Ecto neural progenitor cell (in vitro differentiated cells): ENCODE measurements at regions not wholly inside any gene's neighbourhood (a gene's known extent, or its start where the extent isn't known, plus 50 kb on each side); places are given as distances from the start of the nearest gene placed in this dataset.

Experiments used
- DNase-seq: peaks from one replicate; pipeline ENCODE4 v3.0.0-alpha.2; 2018; ENCODE audit warnings: low spot score

DNA sequence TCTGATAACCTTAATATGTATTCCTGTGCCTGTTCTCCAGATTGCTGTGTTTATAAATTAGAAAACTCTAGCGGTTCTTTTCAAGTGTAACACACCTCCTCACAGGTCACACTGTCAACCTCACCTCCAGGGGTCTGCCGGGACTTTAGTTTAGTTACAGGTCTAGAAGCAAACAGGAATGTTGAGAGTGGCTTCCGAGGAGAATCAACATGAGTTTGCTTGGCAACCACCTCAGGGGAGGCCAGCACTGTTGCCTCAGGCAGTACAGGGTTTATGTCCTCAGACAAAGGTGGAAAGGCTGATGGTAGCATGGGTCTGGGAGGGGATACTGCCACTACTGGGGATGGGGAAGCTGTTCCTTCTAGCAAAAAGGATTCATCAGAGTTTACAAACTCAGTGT is 438.0 kb downstream of the DTHD1 start:
- DNase-seq, result no peak

DNA sequence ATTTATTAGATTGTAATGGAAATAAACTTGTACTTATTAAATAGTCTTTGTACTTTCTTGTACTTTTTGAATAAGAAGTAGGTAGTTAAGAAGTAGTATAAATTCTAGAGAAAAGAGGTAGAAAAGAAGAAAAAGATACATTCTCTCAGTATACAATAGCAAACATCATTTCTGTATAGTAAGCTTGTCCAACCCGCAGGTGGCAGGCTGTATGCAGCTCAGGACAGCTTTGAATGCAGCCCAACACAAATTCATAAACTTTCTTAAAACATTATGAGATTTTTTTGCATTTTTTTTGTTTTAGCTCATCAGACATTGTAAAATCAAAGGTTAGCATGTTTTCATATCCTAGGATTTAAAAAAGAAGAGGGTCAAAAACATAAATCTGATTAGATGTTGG is 441.6 kb downstream of the DTHD1 start:
- no peak for DNase-seq

DNA sequence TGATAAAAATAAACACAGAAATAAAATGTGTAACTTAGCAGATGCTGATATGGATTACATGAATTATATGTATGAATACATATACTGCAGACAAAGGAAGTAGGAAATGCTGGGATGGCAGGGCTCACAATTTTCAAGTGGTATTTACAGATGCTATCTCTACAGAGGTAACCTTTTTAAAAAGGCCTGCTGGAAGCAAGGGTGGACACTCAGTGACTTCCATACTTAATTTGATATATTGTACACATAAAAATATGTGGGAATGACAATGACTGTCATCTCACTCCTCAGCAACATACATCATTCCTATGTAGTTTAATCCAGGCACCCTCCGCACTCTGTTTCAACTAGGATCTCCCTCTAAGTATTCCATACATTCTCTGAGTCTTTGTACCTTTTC is 452.9 kb downstream of the DTHD1 start:
- DNase-seq, result no peak

DNA sequence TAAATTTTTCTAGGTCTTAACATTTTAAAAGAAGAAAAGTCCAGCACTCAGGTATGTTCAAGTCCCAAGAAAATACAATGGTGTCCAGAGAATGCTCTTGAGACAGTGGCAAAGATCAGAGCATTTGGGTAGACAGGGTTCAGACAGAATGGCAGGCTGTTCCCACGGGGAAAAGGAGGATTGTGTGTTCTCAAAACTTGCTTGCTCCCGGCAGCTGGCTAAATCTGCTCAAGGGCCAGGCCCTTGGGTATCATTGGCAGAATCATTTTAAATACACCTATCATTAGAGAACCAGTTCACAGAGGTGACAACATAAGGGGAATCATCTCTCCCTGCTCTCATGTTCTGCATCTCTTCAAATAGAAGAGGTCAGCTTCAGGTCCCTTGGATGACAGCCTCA is 456.3 kb downstream of the DTHD1 start:
- DNase-seq, result no peak

DNA sequence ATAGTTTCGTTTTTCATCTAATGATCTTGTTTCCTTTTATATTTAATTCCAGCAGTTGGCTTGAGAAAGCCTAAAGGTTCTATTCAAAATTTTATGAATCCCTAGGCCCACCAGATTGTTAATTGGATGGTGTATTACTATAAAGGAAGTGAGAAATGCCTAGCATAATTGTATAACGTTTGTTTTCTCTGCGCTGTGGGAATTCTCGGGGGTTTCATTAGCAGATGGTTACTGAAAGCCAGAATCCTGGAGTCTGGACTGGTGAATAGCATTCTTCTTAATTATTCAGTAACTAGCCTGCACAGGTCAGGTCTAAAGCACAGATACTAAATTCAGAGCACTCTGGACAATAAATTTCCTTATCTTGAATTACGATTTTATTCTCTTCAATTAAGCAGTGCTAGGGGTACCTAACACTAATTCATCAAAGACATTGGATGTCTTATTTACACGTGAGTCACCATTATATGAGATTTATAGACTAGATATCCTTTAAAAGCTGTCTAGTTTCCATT is 459.4 kb downstream of the DTHD1 start:
- no peak for DNase-seq

DNA sequence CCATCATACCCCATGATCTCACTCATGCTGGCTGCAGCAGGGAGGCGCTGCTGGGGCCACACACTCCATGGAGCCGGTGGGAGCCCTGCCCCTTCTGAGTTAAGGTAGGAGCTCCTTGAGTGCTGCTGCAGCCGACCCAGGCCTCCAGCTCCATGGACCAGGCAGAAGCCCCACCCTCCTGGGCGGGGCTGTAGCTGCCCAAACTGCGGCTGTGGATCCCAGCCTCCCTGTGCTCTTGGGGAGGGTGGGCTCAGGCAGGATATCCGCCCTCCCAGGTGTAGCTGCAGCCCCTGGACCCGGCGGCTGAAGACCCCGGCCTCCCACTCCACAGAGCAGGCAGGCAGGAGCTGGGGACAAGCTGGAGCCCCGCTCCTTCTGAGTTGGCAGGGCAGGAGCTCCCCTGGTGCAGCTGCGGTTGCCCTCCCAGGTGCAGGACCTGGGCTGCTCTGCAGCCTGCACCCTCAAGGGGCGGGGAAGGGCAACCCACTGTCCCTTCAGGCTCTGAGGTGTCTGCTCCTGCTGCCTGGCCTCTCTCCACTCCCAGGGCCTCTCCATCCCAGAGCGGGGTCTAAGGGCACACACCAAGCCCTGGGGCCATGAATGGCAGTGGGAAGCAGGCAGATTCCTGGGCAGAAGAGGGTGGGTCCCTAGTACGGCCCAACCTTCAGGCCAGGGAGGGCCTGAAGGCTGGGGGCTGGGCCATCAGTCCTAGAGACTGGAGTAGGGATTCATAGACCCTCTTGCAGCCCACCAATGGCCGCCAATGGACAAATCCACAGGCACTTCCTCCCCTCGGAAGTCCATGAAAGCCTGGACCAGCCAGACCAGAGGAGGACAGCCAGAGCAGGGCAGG is 466.1 kb downstream of the DTHD1 start:
- no peak for DNase-seq

DNA sequence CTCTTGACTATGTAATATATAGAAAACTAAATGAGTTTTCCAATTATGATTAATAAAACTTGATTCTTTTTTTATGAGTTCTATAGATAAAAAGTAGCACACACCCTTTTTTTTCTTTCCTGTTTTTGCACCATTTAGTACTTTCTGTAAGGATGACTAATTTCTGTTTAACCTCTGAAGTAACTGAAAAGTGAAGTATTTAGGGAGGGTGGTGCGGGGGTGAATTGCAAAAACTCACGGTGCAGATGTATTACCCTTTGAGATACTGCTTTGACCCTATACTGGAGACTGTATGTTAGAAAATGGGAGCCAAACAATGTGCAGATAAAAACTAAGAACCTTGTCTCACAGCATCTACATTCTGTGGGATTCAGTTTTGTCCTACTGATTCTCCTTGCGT is 471.6 kb downstream of the DTHD1 start:
- DNase-seq, result no peak

DNA sequence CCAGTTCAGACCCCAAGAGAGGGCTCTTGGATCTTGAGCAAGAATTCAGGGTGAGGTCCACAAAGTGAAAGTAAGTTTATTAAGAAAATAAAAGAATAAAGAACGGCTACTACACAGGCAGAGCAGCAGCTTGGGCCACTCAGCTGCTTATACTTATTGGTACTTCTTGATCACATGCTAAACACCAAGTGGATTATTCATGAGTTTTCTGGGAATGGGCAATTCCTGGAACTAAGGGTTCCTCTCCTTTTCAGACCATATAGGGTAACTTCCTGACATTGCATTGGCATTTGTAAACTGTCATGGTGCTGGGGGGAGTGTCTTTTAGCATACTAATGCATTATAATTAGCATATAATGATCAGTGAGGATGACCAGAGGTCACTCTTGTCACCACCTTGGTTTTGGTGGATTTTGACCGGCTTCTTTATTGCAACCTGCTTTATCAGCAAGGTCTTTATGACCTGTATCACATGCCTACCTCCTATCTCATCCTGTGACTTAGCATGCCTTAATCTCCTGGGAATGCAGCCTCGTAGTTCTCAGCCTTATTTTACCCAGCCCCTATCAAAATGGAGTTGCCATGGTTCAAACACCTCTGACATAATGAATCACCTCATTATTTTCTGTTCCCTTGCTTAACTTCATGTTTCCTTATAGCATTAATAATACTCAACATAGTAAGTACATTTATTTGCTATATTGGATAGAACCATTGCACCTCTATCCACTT is 476.3 kb downstream of the DTHD1 start:
- DNase-seq, result no peak

DNA sequence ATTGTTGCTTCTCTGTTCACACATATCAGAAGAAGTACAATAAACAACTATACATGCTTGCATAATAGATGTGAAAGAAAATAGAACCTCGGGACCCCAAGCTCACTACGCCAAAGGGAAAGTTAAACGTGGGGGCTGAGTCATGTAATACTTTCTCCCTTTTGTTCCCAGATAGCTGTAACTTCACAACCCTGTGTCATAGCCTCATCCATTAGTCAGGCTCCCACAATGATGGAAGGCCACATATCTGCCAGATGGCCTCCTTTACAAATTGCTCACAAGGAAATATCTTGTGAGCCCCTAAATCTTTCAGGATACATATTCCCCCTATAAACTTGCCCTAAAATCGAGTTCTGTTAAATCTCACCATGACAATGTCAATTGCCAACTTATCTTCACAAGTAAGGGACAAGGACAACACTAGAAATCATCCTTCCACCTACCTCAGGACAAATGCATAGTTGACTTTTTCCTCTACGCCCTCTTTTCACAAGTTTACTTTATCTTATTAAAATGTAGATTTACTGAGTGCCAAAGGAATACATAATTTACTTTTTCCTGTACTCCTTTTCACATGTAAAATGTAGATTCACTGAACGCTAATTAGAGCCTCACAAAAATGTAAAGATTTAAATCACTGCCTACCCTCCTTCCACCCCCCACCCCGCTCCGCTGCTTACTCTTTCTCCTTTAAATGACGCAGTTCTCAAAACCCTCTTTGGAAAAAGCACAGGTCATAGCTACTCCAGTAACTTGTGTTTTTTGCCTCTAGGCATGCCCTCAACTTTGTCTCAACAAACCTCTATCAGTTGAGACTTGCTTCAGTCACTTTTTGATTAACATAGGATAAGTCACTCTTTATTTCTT is 477.1 kb downstream of the DTHD1 start:
- no peak for DNase-seq

DNA sequence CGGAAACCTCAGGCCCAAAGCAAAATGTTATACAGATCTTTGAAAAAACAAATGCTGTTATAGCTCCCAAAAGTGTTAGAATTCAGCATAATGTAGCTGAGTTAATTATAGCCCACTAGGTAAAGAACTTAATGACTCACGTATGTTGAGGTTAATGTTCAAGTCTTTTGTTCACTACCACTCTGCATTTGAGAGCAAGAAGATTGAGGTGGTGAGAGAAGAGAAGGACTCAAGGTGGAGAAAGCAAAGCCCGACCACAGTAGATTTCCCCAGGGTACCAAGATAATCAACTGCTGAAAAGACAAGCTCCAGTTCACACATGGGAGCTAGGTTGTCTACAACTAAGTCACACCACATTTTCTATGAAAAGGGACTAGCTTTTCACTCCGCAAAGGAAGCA is 480.2 kb downstream of the DTHD1 start:
- no peak for DNase-seq

DNA sequence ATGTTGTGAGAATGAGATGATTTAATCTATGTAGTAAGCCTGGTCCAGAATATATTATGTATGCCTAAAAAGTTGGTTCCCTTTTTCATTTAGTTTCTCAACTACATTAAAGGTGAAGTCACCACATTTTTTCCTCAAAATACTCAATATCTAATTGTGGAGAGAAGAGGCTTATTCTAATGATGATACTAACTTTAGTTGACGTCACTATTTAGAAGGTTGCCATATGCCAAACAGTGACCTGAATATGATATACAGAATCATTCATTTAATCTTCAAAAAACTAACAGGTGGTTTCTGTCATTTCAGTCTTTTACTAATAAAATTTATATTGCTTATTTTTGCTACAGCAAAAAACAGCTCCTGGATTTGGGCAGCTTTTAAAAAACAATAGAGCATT is 480.7 kb upstream of the NWD2 start:
- DNase-seq, result no peak

DNA sequence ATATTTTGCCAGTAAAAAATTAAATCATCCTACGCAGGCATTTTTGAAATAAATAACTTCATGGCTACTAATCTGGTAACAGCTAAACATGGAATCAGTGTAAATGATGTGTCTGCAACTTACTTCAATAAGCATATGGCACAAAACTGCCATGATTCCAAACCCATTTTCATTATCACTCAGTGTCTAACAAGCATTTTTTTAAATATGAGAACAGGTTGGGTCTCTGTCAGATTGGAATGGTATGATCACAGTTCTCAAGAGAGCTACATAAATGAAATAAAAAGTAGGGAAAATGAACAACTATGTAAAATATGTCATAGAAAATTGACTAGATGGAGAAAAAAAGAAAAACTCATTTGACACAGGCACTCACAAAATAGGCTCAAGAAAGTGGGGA is 476.9 kb upstream of the NWD2 start:
- DNase-seq, result no peak

DNA sequence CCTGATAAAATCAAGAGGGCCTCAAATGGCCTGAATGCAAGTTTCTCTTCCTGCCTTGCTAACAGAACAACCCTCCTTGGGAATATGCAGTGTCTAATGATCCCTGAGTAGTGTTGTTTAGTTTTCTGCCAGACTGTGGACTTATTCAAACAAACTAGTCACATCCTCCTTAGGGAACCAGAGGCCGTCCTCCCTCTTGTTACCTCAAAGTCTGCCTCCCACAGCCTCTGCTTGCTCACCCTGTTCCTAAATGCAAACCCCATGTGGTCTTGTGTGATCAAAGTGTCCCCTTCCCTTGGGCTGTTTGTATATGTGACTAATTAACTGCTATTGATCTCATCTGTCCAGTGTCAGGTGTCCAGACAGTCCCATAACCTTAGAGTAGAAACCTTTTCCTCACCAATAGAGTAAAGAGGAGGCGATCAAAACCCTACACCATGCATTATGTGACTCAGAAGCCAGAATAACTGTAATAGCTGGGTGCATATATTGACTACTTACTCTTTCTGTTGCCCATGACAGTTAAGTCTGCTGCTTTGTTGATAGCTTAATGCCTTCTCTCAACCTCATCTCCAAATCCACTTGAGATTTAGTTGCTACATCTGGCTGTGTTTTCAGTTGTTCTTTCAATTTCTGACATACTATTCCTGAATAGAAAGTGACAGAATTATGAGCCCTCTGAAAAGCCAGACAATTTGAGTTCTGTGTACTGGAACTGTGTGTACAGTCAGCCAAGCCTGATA is 473.0 kb upstream of the NWD2 start:
- no peak for DNase-seq

DNA sequence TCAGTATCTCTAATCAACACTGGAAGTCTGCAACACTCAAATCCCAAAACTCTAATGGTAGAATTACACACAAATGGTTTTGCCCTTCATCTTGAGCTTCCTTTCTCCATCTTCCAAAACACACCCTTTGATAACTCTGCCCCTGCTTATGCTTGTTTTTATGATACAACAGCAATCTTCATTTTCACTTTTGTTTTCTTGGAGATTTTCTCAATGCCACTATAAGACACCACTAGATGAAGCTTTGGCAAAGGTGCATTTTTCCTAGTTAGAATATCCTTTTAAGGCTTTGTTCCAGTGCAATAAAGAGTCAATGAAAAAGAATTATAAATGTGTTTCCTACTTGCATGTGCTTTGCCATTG is 472.4 kb upstream of the NWD2 start:
- no peak for DNase-seq

DNA sequence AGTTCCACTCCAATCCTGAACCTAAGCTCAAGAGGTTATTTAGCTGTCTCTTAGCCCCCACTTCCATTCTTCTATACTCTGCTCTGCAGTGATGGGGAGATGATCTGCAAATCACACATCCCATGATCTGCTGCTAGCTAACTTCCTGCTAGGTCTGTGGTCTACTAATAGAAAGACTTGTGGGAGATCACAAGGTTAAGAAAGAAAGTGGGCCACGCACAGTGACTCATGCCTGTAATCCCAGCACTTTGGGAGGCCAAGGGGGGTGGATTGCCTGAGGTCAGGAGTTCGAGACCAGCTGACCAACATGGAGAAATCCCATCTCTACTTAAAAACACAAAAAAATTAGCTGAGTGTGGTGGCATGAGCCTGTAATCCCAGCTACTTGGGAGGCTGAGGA is 471.1 kb upstream of the NWD2 start:
- no peak for DNase-seq

DNA sequence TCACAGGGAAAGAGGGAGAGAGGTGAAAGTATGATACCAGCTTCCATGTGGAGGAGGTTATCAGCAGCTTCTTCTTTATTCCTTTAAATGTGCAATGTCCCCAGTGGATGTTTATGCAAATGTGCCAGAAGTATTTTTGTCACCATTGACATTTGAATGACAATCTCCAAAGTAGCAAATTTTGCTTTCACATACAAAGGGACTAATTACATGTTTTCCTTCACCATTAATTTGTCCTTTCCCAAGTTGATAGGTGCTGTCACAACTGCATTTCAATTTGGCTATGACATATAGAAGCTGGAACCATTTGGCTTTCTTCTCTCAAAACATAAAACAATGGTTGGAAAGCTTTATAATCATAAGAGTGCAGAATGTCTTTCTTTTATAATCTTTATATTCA is 469.0 kb upstream of the NWD2 start:
- no peak for DNase-seq

DNA sequence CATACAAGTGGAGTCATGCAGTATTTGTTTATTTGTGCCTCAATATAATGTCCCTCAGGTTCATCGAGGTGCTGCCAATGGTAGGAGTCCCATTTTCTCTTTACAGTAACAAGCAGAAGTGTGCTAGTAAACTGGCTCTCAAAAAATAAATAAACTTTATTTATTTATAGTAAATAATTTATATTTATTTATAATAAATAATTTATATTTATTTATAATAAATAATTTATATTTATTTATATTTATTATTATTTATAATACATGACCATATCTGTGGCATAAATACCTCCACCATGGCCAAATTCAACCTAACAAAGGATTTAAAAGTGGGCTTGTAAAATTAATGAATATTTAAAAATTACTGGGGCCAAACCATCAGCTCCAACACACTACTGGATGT is 464.9 kb upstream of the NWD2 start:
- DNase-seq, result no peak

DNA sequence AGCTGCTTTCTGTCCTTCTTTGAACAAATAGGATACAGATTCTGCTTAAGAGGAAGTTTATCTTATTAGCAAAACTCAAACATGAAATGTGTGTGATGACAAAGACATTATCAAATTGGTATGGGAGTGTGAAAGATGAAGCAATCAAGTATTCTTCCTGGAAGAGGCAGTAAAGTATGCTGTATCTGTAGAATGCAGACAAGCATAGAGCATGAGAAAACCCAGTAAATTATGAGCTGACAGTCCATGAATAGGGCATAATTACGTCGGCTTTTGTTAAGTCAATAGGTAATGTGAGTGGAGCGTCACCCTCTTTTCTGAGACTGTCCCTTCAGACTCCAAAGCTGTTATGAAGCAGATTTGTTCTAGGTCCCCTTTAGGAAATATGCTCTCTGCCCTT is 458.6 kb upstream of the NWD2 start:
- no peak for DNase-seq

DNA sequence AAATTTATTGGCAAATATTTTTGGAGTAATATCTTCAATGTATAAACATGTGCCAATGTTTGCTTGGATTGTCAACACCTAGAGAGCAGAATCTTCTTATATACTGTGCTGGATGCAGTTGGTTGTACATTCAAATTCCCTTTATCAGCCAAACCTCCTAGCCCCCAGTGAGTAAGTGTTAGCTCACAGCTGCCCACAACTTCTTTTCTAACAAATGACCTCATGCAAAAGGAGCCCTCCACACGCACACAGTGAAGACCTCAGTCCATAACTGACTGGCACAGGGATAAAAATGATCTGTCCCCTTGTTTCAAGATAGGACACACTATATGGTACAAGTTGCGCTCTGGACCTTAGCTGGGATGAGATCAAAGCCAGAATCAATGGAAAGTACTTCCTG is 458.0 kb upstream of the NWD2 start:
- DNase-seq, result no peak

DNA sequence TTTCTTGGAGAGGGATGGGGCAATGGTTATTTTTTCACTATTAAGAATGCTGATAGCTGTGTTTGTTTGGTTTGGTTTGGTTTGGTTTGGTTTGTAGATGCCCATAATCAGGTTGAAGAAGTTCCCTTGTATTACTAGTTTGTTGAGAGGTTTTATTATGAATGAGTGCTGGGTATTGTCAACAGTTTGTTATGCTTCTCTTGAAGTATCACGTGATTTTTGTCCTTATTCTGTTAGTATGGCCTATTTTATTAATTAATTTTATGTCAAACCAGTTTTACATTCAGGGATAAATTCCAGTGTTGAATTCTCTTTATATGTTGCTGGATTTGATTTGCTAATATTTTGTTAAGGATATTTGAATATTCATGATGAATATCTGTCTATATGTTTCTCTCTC is 449.8 kb upstream of the NWD2 start:
- DNase-seq, result no peak

DNA sequence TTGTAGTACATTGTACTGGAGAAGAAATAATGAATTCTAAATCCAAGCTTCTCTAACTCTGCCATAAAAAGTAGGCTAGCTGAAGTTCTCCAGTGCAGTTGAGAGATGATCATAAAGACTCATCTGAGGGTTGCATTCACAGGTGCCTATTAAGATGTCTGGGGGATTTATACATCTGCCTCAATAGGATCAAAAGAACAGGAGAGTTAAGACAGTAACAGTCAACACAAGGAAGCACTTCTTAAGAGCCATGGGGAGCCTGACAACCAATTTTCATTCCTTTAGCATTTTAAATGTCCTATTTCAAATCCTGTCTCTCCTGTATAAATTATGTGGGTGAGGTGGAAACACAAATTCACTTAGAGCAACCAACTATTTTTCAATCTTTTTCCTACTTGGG is 432.4 kb upstream of the NWD2 start:
- no peak for DNase-seq

DNA sequence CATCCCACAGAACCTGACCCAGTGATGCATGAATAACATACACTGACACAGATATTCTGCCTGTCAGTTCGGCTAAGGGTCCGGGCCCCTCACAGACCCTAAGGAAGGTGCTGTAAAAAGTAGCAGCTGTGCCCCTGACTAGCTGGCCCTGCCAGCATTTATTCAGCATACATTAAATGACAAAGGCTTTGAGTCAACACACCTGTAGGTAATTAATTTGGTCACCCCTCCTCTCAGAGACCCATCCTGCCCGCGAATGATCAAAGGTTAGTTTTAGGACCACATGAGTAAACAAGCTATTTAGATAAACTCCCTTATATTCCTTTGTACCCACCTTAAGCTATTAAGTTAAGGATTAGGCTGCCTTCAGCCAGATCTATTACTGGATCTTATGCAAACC is 429.0 kb upstream of the NWD2 start:
- no peak for DNase-seq
